H1 (cell line): ENCODE measurements at regions not wholly inside any gene's neighbourhood (a gene's known extent, or its start where the extent isn't known, plus 50 kb on each side); places are given as distances from the start of the nearest gene placed in this dataset.
A peak's percentile ranks its signal among the peaks of the same experiment; 100 is the strongest.

Source experiments
- CTCF ChIA-PET: fragments of 300-600 bp; sonication (Branson Sonifier 250); formaldehyde crosslinking; loops from one replicate; lab custom pipeline; 2021; ENCODE audit not compliant: partially characterized antibody; lab: Charles Lee
- POLR2A ChIA-PET: fragments of 300-600 bp; sonication (Branson Sonifier 250); formaldehyde crosslinking; loops from one replicate; lab custom pipeline; 2021; ENCODE audit warnings: inconsistent platforms; ENCODE audit not compliant: partially characterized antibody; lab: Charles Lee
- DNase-seq, 2 experiments: peaks; one replicate each; pipeline versions ENCODE4 v3.0.0 to v3.0.0-alpha.2; 2010 to 2022; ENCODE audit warnings: low spot score in 2 of 2, low read depth in 1 of 2, mixed read lengths in 1 of 2
- FAIRE-seq: peaks from 2 replicates; lab custom pipeline; 2011; peaks lifted over from hg19 to GRCh38; lab: Jason Lieb, UNC
- H2AFZ ChIP-seq: 2 replicates; pipeline ENCODE4 v1.8.1; 2012; ENCODE audit warnings: low read length, inconsistent platforms
- H2AK5ac ChIP-seq: 2 replicates; pipeline ENCODE4 v1.6.1; 2013; ENCODE audit warnings: low read depth, low read length
- H2BK120ac ChIP-seq: replicated peaks from 2 replicates; pipeline ENCODE3; 2013; ENCODE audit warnings: low read depth, low read length, inconsistent platforms
- H2BK12ac ChIP-seq: 2 replicates; pipeline ENCODE4 v1.6.1; 2013; ENCODE audit warnings: low read depth, low read length
- H2BK15ac ChIP-seq: 2 replicates; pipeline ENCODE4 v1.6.1; 2013; ENCODE audit warnings: low read length
- H2BK20ac ChIP-seq: 2 replicates; pipeline ENCODE4 v1.6.1; 2013; ENCODE audit warnings: low read length
- H2BK5ac ChIP-seq: 2 replicates; pipeline ENCODE4 v1.6.1; 2013; ENCODE audit warnings: low read depth, low read length
- H3K14ac ChIP-seq: 2 replicates; pipeline ENCODE4 v1.6.1; 2013; ENCODE audit warnings: inconsistent platforms; ENCODE audit not compliant: insufficient read length
- H3K18ac ChIP-seq: 2 replicates; pipeline ENCODE4 v1.6.1; 2013; ENCODE audit warnings: low read length; ENCODE audit errors: extremely low read depth
- H3K23ac ChIP-seq: 2 replicates; pipeline ENCODE4 v1.6.1; 2013; ENCODE audit warnings: inconsistent platforms; ENCODE audit not compliant: insufficient read length
- H3K23me2 ChIP-seq: 2 replicates; pipeline ENCODE4 v1.6.1; 2013; ENCODE audit warnings: low read depth, low read length
- H3K27ac ChIP-seq: 2 replicates; pipeline ENCODE4 v1.6.1; 2011; ENCODE audit warnings: low read depth, low read length, inconsistent platforms
- H3K27me3 ChIP-seq, 4 experiments: replicated peaks in 1 of 4; 1 replicate in 1 of 4; 2 replicates in 3 of 4; pipeline versions ENCODE4 v1.6.1 to v1.8.1; 2011 to 2013; ENCODE audit warnings: low read length in 3 of 4, mild to moderate bottlenecking in 3 of 4, inconsistent platforms in 2 of 4, mixed read lengths in 2 of 4, moderate library complexity in 1 of 4; ENCODE audit not compliant: control insufficient read depth in 3 of 4, insufficient read depth in 3 of 4; ENCODE audit errors: extremely low read depth in 1 of 4
- H3K36me3 ChIP-seq, 4 experiments: 2 replicates each; pipeline versions ENCODE4 v1.6.1 to v1.8.1; 2011 to 2013; ENCODE audit warnings: mild to moderate bottlenecking in 4 of 4, low read length in 3 of 4, moderate library complexity in 2 of 4, control low read depth in 1 of 4, inconsistent platforms in 1 of 4; ENCODE audit not compliant: insufficient read depth in 4 of 4, control insufficient read depth in 2 of 4
- H3K4ac ChIP-seq: replicated peaks from 2 replicates; pipeline ENCODE3; 2013; ENCODE audit warnings: low read length, low read depth, mixed read lengths, inconsistent platforms; ENCODE audit not compliant: insufficient read length
- H3K4me1 ChIP-seq, 4 experiments: replicated peaks in 1 of 4; 1 replicate in 1 of 4; 2 replicates in 3 of 4; pipeline versions ENCODE4 v1.6.1 to v1.8.1; 2011 to 2013; ENCODE audit warnings: low read length in 3 of 4, inconsistent platforms in 2 of 4, mixed read lengths in 1 of 4; ENCODE audit not compliant: insufficient read depth in 4 of 4, control insufficient read depth in 3 of 4
- H3K4me2 ChIP-seq, 2 experiments: 2 replicates each; pipeline versions ENCODE4 v1.6.1 to v1.8.1; 2011 to 2013; ENCODE audit warnings: low read depth in 2 of 2, low read length in 2 of 2, control low read depth in 1 of 2, inconsistent platforms in 1 of 2, mild to moderate bottlenecking in 1 of 2; ENCODE audit not compliant: insufficient read depth in 1 of 2
- H3K4me3 ChIP-seq, 4 experiments: fragments of 200-600, 300-600 bp in 1 of 4; sonication (generic), shearing (Covaris generic), sonication (Bioruptor Twin) in 1 of 4; 2 replicates each; pipeline versions ENCODE4 v1.5.1 to v1.8.1; 2011 to 2016; ENCODE audit warnings: low read length in 4 of 4, low read depth in 3 of 4, control low read depth in 2 of 4, inconsistent platforms in 2 of 4, mild to moderate bottlenecking in 2 of 4, mixed read lengths in 1 of 4, moderate library complexity in 1 of 4; ENCODE audit not compliant: insufficient read depth in 2 of 4; ENCODE audit errors: extremely low read depth in 1 of 4
- H3K56ac ChIP-seq: replicated peaks from 2 replicates; pipeline ENCODE3; 2013; ENCODE audit warnings: low read depth, mild to moderate bottlenecking, mixed read lengths, low read length, inconsistent platforms; ENCODE audit not compliant: insufficient read length
- H3K79me1 ChIP-seq: 2 replicates; pipeline ENCODE4 v1.6.1; 2013; ENCODE audit warnings: low read depth, low read length, control low read depth
- H3K79me2 ChIP-seq, 2 experiments: 2 replicates each; pipeline versions ENCODE4 v1.6.1 to v1.8.1; 2012 to 2013; ENCODE audit warnings: low read length in 2 of 2, mild to moderate bottlenecking in 2 of 2, inconsistent platforms in 1 of 2; ENCODE audit not compliant: insufficient read depth in 2 of 2, control insufficient read depth in 1 of 2
- H3K9ac ChIP-seq, 4 experiments: replicated peaks in 1 of 4; 1 replicate in 1 of 4; 2 replicates in 3 of 4; pipeline versions ENCODE4 v1.6.1 to v1.8.1; 2011 to 2013; ENCODE audit warnings: low read depth in 3 of 4, low read length in 3 of 4, control low read depth in 2 of 4, mild to moderate bottlenecking in 2 of 4, moderate library complexity in 2 of 4, inconsistent platforms in 1 of 4; ENCODE audit errors: extremely low read depth in 1 of 4
- H3K9me3 ChIP-seq, 2 experiments: 2 replicates each; pipeline versions ENCODE4 v1.6.1 to v1.8.1; 2012 to 2013; ENCODE audit warnings: mild to moderate bottlenecking in 2 of 2, moderate library complexity in 2 of 2, control low read depth in 1 of 2, inconsistent platforms in 1 of 2, low read depth in 1 of 2, low read length in 1 of 2, mixed read lengths in 1 of 2; ENCODE audit not compliant: insufficient read depth in 2 of 2
- H4K20me1 ChIP-seq, 2 experiments: replicated peaks in 1 of 2; 2 replicates each; pipeline versions ENCODE3 to v1.8.1; 2011 to 2013; ENCODE audit warnings: inconsistent platforms in 2 of 2, low read length in 2 of 2, mild to moderate bottlenecking in 1 of 2; ENCODE audit not compliant: insufficient read depth in 2 of 2, control insufficient read depth in 1 of 2
- H4K5ac ChIP-seq: 2 replicates; pipeline ENCODE4 v1.6.1; 2013; ENCODE audit warnings: low read length, low read depth, mixed read lengths, inconsistent platforms; ENCODE audit not compliant: insufficient read length
- H4K8ac ChIP-seq: 2 replicates; pipeline ENCODE4 v1.8.0; 2013; ENCODE audit warnings: mild to moderate bottlenecking, moderate library complexity, low read length, inconsistent platforms; ENCODE audit not compliant: insufficient read depth; ENCODE audit errors: extremely low read depth
- H4K91ac ChIP-seq: replicated peaks from 2 replicates; pipeline ENCODE3; 2013; ENCODE audit warnings: low read length, mixed read lengths, inconsistent platforms; ENCODE audit not compliant: insufficient read length
- ASH2L ChIP-seq: fragments of 200-600, 300-600 bp; sonication (generic); IDR thresholded peaks from one replicate; pipeline ENCODE4 v1.7.1; 2017; ENCODE audit warnings: low read length
- BCL11A ChIP-seq, 2 experiments: IDR thresholded peaks; one replicate each; pipeline ENCODE4 v1.6.1; 2011; ENCODE audit warnings: low read depth in 2 of 2, low read length in 2 of 2, mild to moderate bottlenecking in 2 of 2
- CBX8 ChIP-seq: fragments of 300-800, 300-1000 bp; sonication (generic); IDR thresholded peaks from 2 replicates; pipeline ENCODE4 v1.7.1; 2016; ENCODE audit warnings: low read depth, low read length, borderline replicate concordance
- CEBPB ChIP-seq: IDR thresholded peaks from 2 replicates; pipeline ENCODE4 v1.6.1; 2012; ENCODE audit warnings: low read depth, low read length
- CHD1 ChIP-seq: IDR thresholded peaks from 2 replicates; pipeline ENCODE4 v1.6.1; 2012; ENCODE audit warnings: low read depth, low read length, improper control_type of control experiment
- CHD2 ChIP-seq: IDR thresholded peaks from 2 replicates; pipeline ENCODE4 v1.6.1; 2012; ENCODE audit warnings: low read length, improper control_type of control experiment
- CREB1 ChIP-seq: IDR thresholded peaks from 2 replicates; pipeline ENCODE4 v1.6.1; 2012; ENCODE audit warnings: inconsistent platforms
- CTBP2 ChIP-seq: IDR thresholded peaks from 2 replicates; pipeline ENCODE4 v1.7.0; 2011; ENCODE audit warnings: borderline replicate concordance, mild to moderate bottlenecking, moderate library complexity, mixed read lengths, low read length; ENCODE audit not compliant: insufficient read depth, insufficient read length
- EZH2 ChIP-seq: fragments of 200-600 bp; sonication (generic); IDR thresholded peaks from 2 replicates; pipeline ENCODE4 v1.7.1; 2012; ENCODE audit warnings: low read depth, mild to moderate bottlenecking, moderate library complexity, low read length, inconsistent platforms; ENCODE audit not compliant: severe bottlenecking
- FOSL1 ChIP-seq: IDR thresholded peaks from 2 replicates; pipeline ENCODE4 v1.6.1; 2011; ENCODE audit warnings: mild to moderate bottlenecking, low read depth, low read length, moderate library complexity; ENCODE audit not compliant: insufficient read depth
- GABPA ChIP-seq: IDR thresholded peaks from 2 replicates; pipeline ENCODE4 v1.6.1; 2011; ENCODE audit warnings: mild to moderate bottlenecking, low read length, moderate library complexity, borderline replicate concordance; ENCODE audit not compliant: insufficient read depth
- NANOG ChIP-seq: IDR thresholded peaks from 2 replicates; pipeline ENCODE4 v1.6.1; 2011; ENCODE audit warnings: low read length, low read depth, mild to moderate bottlenecking, inconsistent platforms; ENCODE audit not compliant: insufficient read depth, poor library complexity, severe bottlenecking
- NRF1 ChIP-seq: IDR thresholded peaks from 2 replicates; pipeline ENCODE4 v1.6.1; 2011; ENCODE audit warnings: mild to moderate bottlenecking, low read depth, low read length, improper control_type of control experiment
- RXRA ChIP-seq: IDR thresholded peaks from 2 replicates; pipeline ENCODE4 v1.6.1; 2011; ENCODE audit warnings: low read depth, mild to moderate bottlenecking, low read length, moderate library complexity; ENCODE audit not compliant: insufficient read depth
- SIRT6 ChIP-seq: IDR thresholded peaks from one replicate; pipeline ENCODE4 v1.7.1; 2012; ENCODE audit warnings: low read length, inconsistent platforms
- TAF1 ChIP-seq: IDR thresholded peaks from 2 replicates; pipeline ENCODE4 v1.6.1; 2011; ENCODE audit warnings: mild to moderate bottlenecking, low read depth, low read length
- WGBS, 2 experiments: shearing (Covaris generic) in 1 of 2; methylation state at CpG; one replicate each; pipeline versions ENCODE4 v1.1.6 to v1.1.7; 2013 to 2015; ENCODE audit warnings: low lambda C conversion rate in 2 of 2, mixed read lengths in 2 of 2, inconsistent platforms in 1 of 2, low coverage in 1 of 2, missing lambda C conversion rate in 1 of 2; ENCODE audit not compliant: insufficient replicate concordance in 2 of 2, insufficient coverage in 1 of 2, insufficient read length in 1 of 2; ENCODE audit errors: extremely low coverage in 1 of 2, missing lambda C conversion rate in 1 of 2; 5-methylcytosine and 5-hydroxymethylcytosine counted together

DNA sequence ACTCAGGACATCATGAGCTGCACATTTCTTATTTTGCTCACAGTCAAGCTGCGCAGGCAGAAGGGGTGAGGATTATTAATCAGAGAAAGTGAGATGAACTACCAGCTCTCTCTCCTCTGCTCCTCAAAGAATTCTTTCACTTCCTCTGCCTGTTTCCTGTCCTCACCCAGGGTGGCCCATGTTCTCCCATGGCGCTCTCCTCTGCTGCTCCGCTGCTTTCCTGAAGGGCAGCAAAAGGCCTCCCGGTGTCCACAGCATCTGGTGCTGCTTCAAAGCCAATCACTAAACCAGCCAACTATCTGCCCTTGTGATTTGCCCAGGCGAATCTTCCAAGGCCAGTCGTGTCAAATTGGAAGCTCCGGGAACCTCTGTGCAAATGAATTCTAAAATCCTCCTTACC lies 324.2 kb downstream of the TPBG start:
- Histone ChIP-seq H4K5ac (no peak overlapping the region), H2BK120ac (no peak overlapping the region), H2BK15ac (no peak overlapping the region), H3K79me2 (no peaks in the 10 kb centered on the region), H3K23me2 (no peaks in the 10 kb centered on the region), H3K4me3 (no peak overlapping the region), H3K4ac (no peak overlapping the region), H3K36me3 (no peaks in the 10 kb centered on the region), H3K23ac (no peak overlapping the region), H3K4me2 (no peak overlapping the region), H3K9me3 (no peaks in the 10 kb centered on the region), H3K18ac (no peak overlapping the region), H3K4me1 (0 out of 7 replicates have a peak, but pooled peaks cover 0 to 3% (median 0%) of the 10 kb centered on the region in 4 experiments), H4K8ac (no peak overlapping the region), H3K9ac (no peak overlapping the region), H3K14ac (no peak overlapping the region), H2BK20ac (no peak overlapping the region), H2AK5ac (no peak overlapping the region), H3K79me1 (no peaks in the 10 kb centered on the region), H4K20me1 (no peaks in the 10 kb centered on the region), H2AFZ (peak overlapping the region; percentile 73), H2BK12ac (no peak overlapping the region), H3K27me3 (no peaks in the 10 kb centered on the region), H4K91ac (no peak overlapping the region), H3K56ac (no peak overlapping the region), H3K27ac (no peak overlapping the region), H2BK5ac (no peak overlapping the region)
- FAIRE-seq (no peak), DNase-seq (no peak)
- 87% methylated on average over 7 of the region's 7 CpGs; no CpG with 5 or more reads in 1 of the 2 experiments for WGBS, 2 experiments
- POLR2A ChIA-PET, result no interaction called here
- CTCF ChIA-PET, result interaction anchor here (1.8 kb wide), 1 partner anchor 24 kb away, joined by 5 read pairs; no protein-coding TSS in a partner anchor
- TF ChIP-seq CTBP2, result no peak
- TF ChIP-seq SIRT6, result no peak
- no peak for TF ChIP-seq CEBPB
- no peak for TF ChIP-seq CHD1
- TF ChIP-seq FOSL1, result no peak
- no peak for TF ChIP-seq CREB1
- no peak for TF ChIP-seq ASH2L
- TF ChIP-seq TAF1, result no peak
- TF ChIP-seq BCL11A (IDR thresholded peaks at IDR 0.05; ENCODE audit: low read depth in 2 of 2, low read length in 2 of 2), result no peak
- no peak for TF ChIP-seq CHD2
- no peak for TF ChIP-seq GABPA
- no peak for TF ChIP-seq NANOG
- TF ChIP-seq RXRA, result no peak
- TF ChIP-seq NRF1, result no peak
- TF ChIP-seq CBX8, result no peak
- no peak for TF ChIP-seq EZH2
